ENCODE measurements at regions not wholly inside any gene's neighbourhood (a gene's known extent, or its start where the extent isn't known, plus 50 kb on each side); places are given as distances from the start of the nearest gene placed in this dataset.
"Not testable (repeated sequence)": the region's sequence is repeated elsewhere in the genome, so short reads cannot be mapped to it uniquely, and the experiment has no call there.

DNA sequence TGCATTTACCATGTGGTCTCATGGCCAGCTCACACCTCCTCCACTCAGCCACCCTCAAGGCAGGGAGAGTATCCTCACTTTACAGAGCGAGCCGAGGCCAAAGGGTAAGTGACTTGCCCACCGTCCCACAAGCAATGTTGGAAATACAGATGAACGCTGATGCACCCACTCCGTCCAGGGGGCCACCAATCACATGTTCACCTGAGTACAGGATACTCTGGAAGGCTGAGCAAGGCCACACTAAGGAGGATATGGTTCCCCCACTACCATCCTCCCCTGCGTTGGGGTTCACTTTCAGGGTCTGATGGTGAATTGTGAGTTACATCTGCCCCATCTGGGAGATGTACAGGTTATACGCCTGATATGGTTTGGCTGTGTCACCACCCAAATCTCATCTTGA is 128.8 kb downstream of the ATPSCKMT start:
- H3K27ac Mint-ChIP-seq = no peak overlapping the region
- no peak overlapping the region for H3K4me3 Mint-ChIP-seq
- H3K9me3 Mint-ChIP-seq = peaks cover 0 to 3% (median 0%) of the 10 kb centered on the region in 6 donors
- no peaks in the 10 kb centered on the region for H3K4me1 Mint-ChIP-seq
- no peaks in the 10 kb centered on the region for H3K36me3 Mint-ChIP-seq
- no peak for DNase-seq
- H3K27me3 Mint-ChIP-seq (ENCODE audit: low read depth in 3 of 3) = peaks cover 0 to 3% (median 0%) of the 10 kb centered on the region in 3 donors

GRCh38 chr5:10118150-10118549 is 131.5 kb downstream of the ATPSCKMT start:
- H3K27ac Mint-ChIP-seq = no peak overlapping the region
- no peak for DNase-seq
- no peaks in the 10 kb centered on the region for H3K4me1 Mint-ChIP-seq
- no peak overlapping the region for H3K4me3 Mint-ChIP-seq
- no peaks in the 10 kb centered on the region for H3K36me3 Mint-ChIP-seq
- peaks cover 0 to 1% (median 0%) of the 10 kb centered on the region in 6 donors for H3K9me3 Mint-ChIP-seq
- peaks cover 0 to 3% (median 0%) of the 10 kb centered on the region in 3 donors for H3K27me3 Mint-ChIP-seq (ENCODE audit: low read depth in 3 of 3)

DNA sequence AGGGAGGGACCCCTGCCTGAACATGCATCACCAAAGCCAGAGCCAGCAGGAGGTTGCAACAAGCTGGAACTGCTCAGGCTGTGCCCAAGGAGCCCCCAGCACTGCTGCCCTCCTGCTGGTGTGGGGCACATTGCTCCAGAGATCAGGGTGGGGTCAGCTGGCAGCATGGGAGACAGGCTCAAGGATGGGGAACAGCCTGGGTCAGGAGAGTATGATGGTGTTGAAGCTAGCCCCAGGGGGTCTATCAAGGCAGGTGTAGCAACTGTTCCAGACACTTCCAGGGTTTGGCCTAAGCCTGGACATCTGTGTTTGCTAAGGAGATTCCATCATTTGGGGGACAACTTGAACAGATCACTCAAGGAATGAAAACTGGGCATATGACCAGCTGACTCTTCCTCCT is 133.1 kb downstream of the ATPSCKMT start:
- Mint-ChIP-seq H3K27ac (no peak overlapping the region), H3K27me3 (ENCODE audit: low read depth in 3 of 3) (peaks cover 0 to 3% (median 0%) of the 10 kb centered on the region in 3 donors), H3K9me3 (peaks cover 0 to 1% (median 0%) of the 10 kb centered on the region in 6 donors), H3K4me1 (no peaks in the 10 kb centered on the region), H3K36me3 (no peaks in the 10 kb centered on the region), H3K4me3 (no peak overlapping the region)
- no peak for DNase-seq

- Mint-ChIP-seq H3K27ac (no peak overlapping the region), H3K9me3 (peaks cover 0 to under 1% (median 0%) of the 10 kb centered on the region in 6 donors)
- DNase-seq = no peak
Measured at GRCh38 chr5:10115669-10116068, 134.0 kb downstream of the ATPSCKMT start.

GRCh38 chr5:10111571-10111970 is 138.1 kb downstream of the ATPSCKMT start:
- H3K9me3 Mint-ChIP-seq = peaks cover 0 to 5% (median 0%) of the 10 kb centered on the region in 6 donors
- DNase-seq = no peak
- H3K27ac Mint-ChIP-seq = no peak overlapping the region
- no peak overlapping the region for H3K4me3 Mint-ChIP-seq
- H3K4me1 Mint-ChIP-seq = no peaks in the 10 kb centered on the region
- no peaks in the 10 kb centered on the region for H3K36me3 Mint-ChIP-seq
- peaks cover 0 to 5% (median 1%) of the 10 kb centered on the region in 3 donors for H3K27me3 Mint-ChIP-seq (ENCODE audit: low read depth in 3 of 3)

More at GRCh38 chr5:10115669-10116068, 134.0 kb downstream of the ATPSCKMT start:
- Mint-ChIP-seq H3K27me3 (ENCODE audit: low read depth in 3 of 3) (peaks cover 0 to 3% (median 1%) of the 10 kb centered on the region in 3 donors), H3K36me3 (no peaks in the 10 kb centered on the region), H3K4me3 (no peak overlapping the region), H3K4me1 (no peaks in the 10 kb centered on the region)

DNA sequence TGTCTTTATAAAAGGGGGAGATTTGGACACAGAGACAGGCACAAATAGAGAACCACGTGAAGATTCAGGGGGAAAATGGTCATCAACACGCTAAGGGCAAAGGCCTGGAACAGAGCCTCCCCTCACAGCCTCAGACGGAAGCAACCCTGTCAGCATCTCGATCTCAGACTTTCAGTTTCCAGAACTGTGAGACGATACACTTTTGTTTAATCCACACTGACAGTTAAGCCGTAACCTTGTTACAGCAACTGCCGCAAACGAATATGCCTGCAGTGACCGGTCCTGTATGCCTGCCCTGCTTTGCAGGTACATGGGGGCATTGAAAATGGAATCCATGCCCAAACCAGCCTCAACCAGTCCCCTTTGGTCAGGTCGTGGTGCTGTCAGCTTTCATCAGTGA is 139.5 kb downstream of the ATPSCKMT start:
- no peak overlapping the region for H3K27ac Mint-ChIP-seq
- H3K9me3 Mint-ChIP-seq = peaks cover 0 to 5% (median 0%) of the 10 kb centered on the region in 6 donors

DNA sequence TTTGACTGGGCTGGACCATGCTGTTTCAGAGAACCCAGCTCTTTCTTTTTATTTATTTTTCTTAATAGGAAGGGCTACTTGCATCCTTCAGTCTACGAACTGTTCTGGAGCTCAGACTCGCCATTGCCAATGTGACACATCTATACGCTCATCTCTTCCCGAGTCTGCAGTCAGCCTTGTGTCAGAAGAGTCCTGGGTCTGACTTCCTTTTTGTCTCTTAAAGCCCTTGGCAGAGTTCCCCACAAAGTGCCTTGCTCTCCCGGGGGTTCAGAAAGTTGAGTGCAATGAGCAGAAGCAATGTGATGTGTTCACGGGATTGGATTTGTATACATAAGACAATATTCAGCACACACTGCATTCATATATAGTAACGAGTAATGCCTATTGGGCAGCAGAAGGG is 140.4 kb downstream of the ATPSCKMT start:
- Mint-ChIP-seq H3K4me3 (no peak overlapping the region), H3K27me3 (ENCODE audit: low read depth in 3 of 3) (peaks cover 0 to 3% (median 2%) of the 10 kb centered on the region in 3 donors), H3K27ac (no peak overlapping the region)

More for the DNA sequence above, 139.5 kb downstream of the ATPSCKMT start:
- no peaks in the 10 kb centered on the region for H3K4me1 Mint-ChIP-seq
- H3K4me3 Mint-ChIP-seq = no peak overlapping the region
- DNase-seq = no peak
- H3K36me3 Mint-ChIP-seq = no peaks in the 10 kb centered on the region
- peaks cover 0 to 2% (median 1%) of the 10 kb centered on the region in 3 donors for H3K27me3 Mint-ChIP-seq (ENCODE audit: low read depth in 3 of 3)

DNA sequence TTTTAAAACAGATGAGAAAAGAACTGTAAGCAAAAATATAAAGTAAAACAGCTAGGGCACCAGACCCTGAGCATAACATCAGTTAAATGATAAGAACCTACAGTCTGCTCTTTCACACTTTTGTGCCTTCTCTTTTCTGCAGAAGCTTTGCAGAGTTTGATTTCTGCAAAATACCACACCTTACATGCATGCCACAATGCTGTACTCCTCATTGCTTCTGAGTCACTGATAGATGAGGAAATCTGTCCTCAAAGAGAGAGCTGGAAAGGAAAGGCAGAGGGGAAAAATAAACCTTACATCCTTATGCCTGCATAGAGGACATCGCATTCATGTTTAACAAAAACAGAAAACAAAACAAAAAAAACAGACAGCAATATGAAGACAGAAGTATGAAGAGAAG is 142.9 kb downstream of the ATPSCKMT start:
- Mint-ChIP-seq H3K27ac (no peak overlapping the region), H3K4me1 (no peaks in the 10 kb centered on the region), H3K36me3 (no peaks in the 10 kb centered on the region), H3K4me3 (no peak overlapping the region), H3K27me3 (ENCODE audit: low read depth in 3 of 3) (peaks cover 0 to 4% (median 3%) of the 10 kb centered on the region in 3 donors), H3K9me3 (peaks cover 0 to 14% (median 1%) of the 10 kb centered on the region in 6 donors)
- DNase-seq = no peak

More for the DNA sequence above, 140.4 kb downstream of the ATPSCKMT start:
- Mint-ChIP-seq H3K9me3 (peaks cover 0 to 6% (median 0%) of the 10 kb centered on the region in 6 donors), H3K36me3 (no peaks in the 10 kb centered on the region), H3K4me1 (no peaks in the 10 kb centered on the region)
- no peak for DNase-seq

GRCh38 chr5:10106285-10106684 is 143.4 kb downstream of the ATPSCKMT start:
- no peaks in the 10 kb centered on the region for H3K36me3 Mint-ChIP-seq
- no peak overlapping the region for H3K27ac Mint-ChIP-seq
- H3K4me1 Mint-ChIP-seq = no peaks in the 10 kb centered on the region
- H3K27me3 Mint-ChIP-seq (ENCODE audit: low read depth in 3 of 3) = peaks cover 0 to 4% (median 3%) of the 10 kb centered on the region in 3 donors
- H3K9me3 Mint-ChIP-seq = peaks cover 0 to 14% (median 1%) of the 10 kb centered on the region in 6 donors
- no peak overlapping the region for H3K4me3 Mint-ChIP-seq
- no peak for DNase-seq

DNA sequence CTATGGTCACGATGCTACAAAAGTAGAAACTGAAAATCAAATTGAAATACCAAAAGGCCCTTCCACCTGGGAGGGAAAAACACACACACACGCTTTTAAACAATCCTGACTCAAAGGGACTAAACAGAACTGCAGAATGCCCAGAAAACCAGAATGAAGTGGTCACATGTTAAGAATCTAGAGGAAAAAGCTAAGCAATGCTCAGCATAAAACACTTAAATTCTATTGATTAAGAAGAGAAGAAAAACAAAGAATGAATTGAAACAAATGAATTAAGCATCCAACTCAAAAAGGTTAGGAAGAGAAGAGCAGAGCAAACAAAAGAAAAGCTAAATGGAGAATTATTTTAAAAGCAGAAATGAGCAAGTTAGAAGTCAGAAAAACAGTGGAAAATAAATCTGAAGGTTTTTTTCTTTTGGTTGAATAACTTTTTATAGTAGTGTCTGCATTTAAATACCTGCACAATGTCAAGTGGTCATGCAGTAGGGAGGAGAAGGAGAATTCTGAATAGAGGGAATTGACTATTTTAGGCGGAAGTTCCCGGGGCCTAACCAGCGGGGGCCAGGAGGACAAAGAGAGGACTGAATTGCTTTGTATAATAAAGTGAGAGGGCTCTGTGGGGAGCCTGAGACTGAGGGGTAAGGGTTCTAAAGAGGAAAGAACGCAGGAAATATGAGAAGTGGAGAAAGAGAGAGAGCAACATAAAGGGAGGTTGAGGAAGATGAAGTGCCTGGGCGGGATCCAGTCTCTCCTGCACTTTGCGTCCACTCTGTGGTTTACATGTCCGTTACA is 146.8 kb downstream of the ATPSCKMT start:
- no peak for DNase-seq
- Mint-ChIP-seq H3K27ac (no peak overlapping the region), H3K4me1 (no peaks in the 10 kb centered on the region), H3K27me3 (ENCODE audit: low read depth in 3 of 3) (peaks cover 0 to 2% (median 1%) of the 10 kb centered on the region in 3 donors), H3K36me3 (no peaks in the 10 kb centered on the region), H3K9me3 (peaks cover 6 to 25% (median 12%) of the 10 kb centered on the region in 6 donors), H3K4me3 (no peak overlapping the region)

DNA sequence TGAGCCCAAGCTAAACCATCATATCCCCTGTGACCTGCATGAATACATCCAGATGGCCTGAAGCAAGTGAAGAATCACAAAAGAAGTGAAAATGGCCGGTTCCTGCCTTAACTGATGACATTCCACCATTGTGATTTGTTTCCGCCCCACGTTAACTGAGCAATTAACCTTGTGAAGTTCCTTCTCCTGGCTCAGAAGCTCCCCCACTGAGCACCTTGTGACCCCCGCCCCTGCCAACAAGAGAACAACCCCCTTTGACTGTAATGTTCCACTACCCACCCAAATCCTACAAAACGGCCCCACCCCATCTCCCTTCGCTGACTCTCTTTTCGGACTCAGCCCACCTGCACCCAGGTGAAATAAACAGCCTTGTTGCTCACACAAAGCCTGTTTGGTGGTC is 147.5 kb downstream of the ATPSCKMT start:
- peaks cover 6 to 25% (median 11%) of the 10 kb centered on the region in 6 donors for H3K9me3 Mint-ChIP-seq
- not testable (repeated sequence) for H3K36me3 Mint-ChIP-seq; H3K27ac Mint-ChIP-seq; H3K4me3 Mint-ChIP-seq; DNase-seq; H3K27me3 Mint-ChIP-seq (ENCODE audit: low read depth in 3 of 3); H3K4me1 Mint-ChIP-seq

DNA sequence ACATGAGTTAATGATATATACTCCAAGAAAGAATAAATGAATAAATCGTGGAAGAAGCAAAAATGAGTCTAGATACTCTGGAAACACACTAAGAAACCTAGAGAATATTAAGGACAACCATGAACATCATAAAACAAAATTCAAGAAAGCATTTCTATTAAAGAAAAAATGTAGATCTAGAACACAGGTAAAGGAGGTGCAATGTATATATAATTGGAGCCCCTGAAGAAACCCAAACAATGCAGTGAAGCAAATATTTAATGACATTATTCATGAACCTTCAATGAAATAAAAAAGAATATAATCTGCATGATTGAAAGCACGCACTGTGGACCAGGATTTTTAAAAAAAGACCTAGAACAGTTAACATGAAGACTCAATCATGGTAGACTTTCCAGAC is 150.1 kb downstream of the ATPSCKMT start:
- no peak for DNase-seq
- H3K9me3 Mint-ChIP-seq = peaks cover 6 to 29% (median 16%) of the 10 kb centered on the region in 6 donors

GRCh38 chr5:10091701-10092100 is 158.0 kb downstream of the ATPSCKMT start:
- no peaks in the 10 kb centered on the region for H3K4me1 Mint-ChIP-seq
- peaks cover 3 to 20% (median 9%) of the 10 kb centered on the region in 6 donors for H3K9me3 Mint-ChIP-seq
- H3K27me3 Mint-ChIP-seq (ENCODE audit: low read depth in 3 of 3) = peaks cover 0 to 2% (median 2%) of the 10 kb centered on the region in 3 donors
- DNase-seq = no peak
- H3K36me3 Mint-ChIP-seq = no peaks in the 10 kb centered on the region
- H3K27ac Mint-ChIP-seq = no peak overlapping the region
- H3K4me3 Mint-ChIP-seq = no peak overlapping the region

More for the DNA sequence above, 150.1 kb downstream of the ATPSCKMT start:
- H3K27ac Mint-ChIP-seq = no peak overlapping the region
- H3K4me3 Mint-ChIP-seq = no peak overlapping the region
- H3K27me3 Mint-ChIP-seq (ENCODE audit: low read depth in 3 of 3) = peaks cover 0 to 2% (median 2%) of the 10 kb centered on the region in 3 donors
- no peaks in the 10 kb centered on the region for H3K36me3 Mint-ChIP-seq
- no peaks in the 10 kb centered on the region for H3K4me1 Mint-ChIP-seq

GRCh38 chr5:10090074-10090473 is 159.6 kb downstream of the ATPSCKMT start:
- no peak for DNase-seq
- Mint-ChIP-seq H3K4me1 (no peaks in the 10 kb centered on the region), H3K9me3 (peaks cover 0 to 15% (median 4%) of the 10 kb centered on the region in 6 donors), H3K4me3 (no peak overlapping the region), H3K36me3 (no peaks in the 10 kb centered on the region), H3K27ac (no peak overlapping the region), H3K27me3 (ENCODE audit: low read depth in 3 of 3) (peaks cover 0 to 4% (median 2%) of the 10 kb centered on the region in 3 donors)
